Endothelial cell of umbilical vein (primary cell): ENCODE measurements at regions not wholly inside any gene's neighbourhood (a gene's known extent, or its start where the extent isn't known, plus 50 kb on each side); places are given as distances from the start of the nearest gene placed in this dataset.

Source experiments
- EZH2 ChIP-seq: IDR thresholded peaks from 2 replicates; pipeline ENCODE4 v1.6.1; 2012; ENCODE audit warnings: borderline replicate concordance, low read depth, mild to moderate bottlenecking, moderate library complexity, low read length, inconsistent platforms; ENCODE audit not compliant: severe bottlenecking
- GATA2 ChIP-seq: IDR thresholded peaks from 2 replicates; pipeline ENCODE4 v1.7.0; 2011; ENCODE audit warnings: low read depth, mild to moderate bottlenecking, moderate library complexity, mixed read lengths, low read length; ENCODE audit not compliant: insufficient read length, insufficient read depth
- JUN ChIP-seq: IDR thresholded peaks from 2 replicates; pipeline ENCODE4 v1.6.1; 2011; ENCODE audit warnings: borderline replicate concordance, low read depth; ENCODE audit not compliant: insufficient read length, insufficient read depth
- POLR2AphosphoS5 ChIP-seq: IDR thresholded peaks from 2 replicates; pipeline ENCODE4 v1.6.1; 2012; ENCODE audit warnings: low read depth, mild to moderate bottlenecking, control low read depth, low read length, moderate library complexity; ENCODE audit not compliant: insufficient read depth
- TF ChIP-seq, protein P1 (sequence below), 2 donors: IDR thresholded peaks; 1 replicate in 1 of 2; 2 replicates in 1 of 2; pipeline ENCODE4 v1.5.1; 2011; ENCODE audit warnings: low read length in 2 of 2, mild to moderate bottlenecking in 2 of 2, moderate library complexity in 2 of 2, control low read depth in 1 of 2, inconsistent platforms in 1 of 2, low read depth in 1 of 2; ENCODE audit not compliant: insufficient read depth in 1 of 2; ENCODE audit errors: extremely low read depth in 1 of 2

DNA sequence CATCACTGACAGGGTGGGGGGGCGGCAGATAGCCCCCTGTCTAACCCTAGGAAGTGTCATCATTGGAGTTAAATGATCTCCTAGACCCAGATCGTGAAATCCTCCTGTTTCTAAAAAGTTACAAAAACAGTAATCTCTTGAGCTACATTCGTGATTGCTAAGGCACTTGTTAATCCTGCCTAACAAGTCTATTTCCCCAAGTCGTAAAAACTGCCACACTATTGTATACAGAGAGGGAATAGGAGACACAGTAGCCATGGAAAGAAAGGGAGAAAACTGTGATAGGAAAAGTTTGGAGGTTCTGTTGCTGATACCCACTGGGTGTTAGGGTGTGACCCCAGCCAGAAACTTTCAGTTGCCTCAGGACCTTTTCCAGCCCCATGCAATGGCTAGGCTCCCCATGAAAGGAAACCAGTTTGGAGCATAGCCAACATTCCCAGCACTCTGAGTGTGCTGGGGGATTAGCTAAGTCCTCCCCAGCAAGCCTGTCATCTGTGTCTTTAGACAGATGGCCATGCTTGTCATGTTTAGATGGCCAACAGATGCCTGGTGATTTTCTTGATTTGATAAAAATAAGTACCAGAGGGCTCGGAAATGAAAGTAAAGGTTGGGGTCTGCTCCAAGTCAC lies 63.3 kb upstream of the ANXA10 start:
- TF ChIP-seq, protein P1, sequence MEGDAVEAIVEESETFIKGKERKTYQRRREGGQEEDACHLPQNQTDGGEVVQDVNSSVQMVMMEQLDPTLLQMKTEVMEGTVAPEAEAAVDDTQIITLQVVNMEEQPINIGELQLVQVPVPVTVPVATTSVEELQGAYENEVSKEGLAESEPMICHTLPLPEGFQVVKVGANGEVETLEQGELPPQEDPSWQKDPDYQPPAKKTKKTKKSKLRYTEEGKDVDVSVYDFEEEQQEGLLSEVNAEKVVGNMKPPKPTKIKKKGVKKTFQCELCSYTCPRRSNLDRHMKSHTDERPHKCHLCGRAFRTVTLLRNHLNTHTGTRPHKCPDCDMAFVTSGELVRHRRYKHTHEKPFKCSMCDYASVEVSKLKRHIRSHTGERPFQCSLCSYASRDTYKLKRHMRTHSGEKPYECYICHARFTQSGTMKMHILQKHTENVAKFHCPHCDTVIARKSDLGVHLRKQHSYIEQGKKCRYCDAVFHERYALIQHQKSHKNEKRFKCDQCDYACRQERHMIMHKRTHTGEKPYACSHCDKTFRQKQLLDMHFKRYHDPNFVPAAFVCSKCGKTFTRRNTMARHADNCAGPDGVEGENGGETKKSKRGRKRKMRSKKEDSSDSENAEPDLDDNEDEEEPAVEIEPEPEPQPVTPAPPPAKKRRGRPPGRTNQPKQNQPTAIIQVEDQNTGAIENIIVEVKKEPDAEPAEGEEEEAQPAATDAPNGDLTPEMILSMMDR (IDR thresholded peaks at IDR 0.05; ENCODE audit: extremely low read depth in 1 of 2, insufficient read depth in 1 of 2, low read depth in 1 of 2, low read length in 2 of 2), result no peak
- TF ChIP-seq EZH2 (no peak), POLR2AphosphoS5 (no peak), GATA2 (no peak), JUN (no peak)
